K562 (cell line): ENCODE measurements at regions not wholly inside any gene's neighbourhood (a gene's known extent, or its start where the extent isn't known, plus 50 kb on each side); places are given as distances from the start of the nearest gene placed in this dataset.

Source experiments
- ATAC-seq: fragments of 200-7000 bp; cut with Tn5 transposase; 3 replicates; pipeline ENCODE4 v1.9.1; 2020; ENCODE audit warnings: moderate library complexity
- BruUV-seq: library from RNA; stranded (reverse); fragments of 400-500 nt; replicated peaks from 2 replicates; lab custom pipeline; 2021; lab: Mats Ljungman, UMichigan
- CTCF ChIA-PET: fragments of 300-600 bp; formaldehyde crosslinking; extraction: SDS; loops from one replicate; lab custom pipeline; 2021; ENCODE audit warnings: low intra/inter-chr PET ratio; lab: Yijun Ruan, JAX
- POLR2A ChIA-PET: fragments of 300-600, 350-650 bp; sonication (Branson Sonifier 250); formaldehyde crosslinking; extraction: SDS; loops from one replicate; lab custom pipeline; 2021; ENCODE audit warnings: antibody characterized with exemption, inconsistent platforms; lab: Yijun Ruan, JAX
- DNase-seq, 4 experiments: peaks; one replicate each; pipeline versions ENCODE4 v3.0.0 to v3.0.0-alpha.2; 2011 to 2018; ENCODE audit warnings: low spot score in 3 of 4, mixed read lengths in 3 of 4; ENCODE audit errors: extremely low read depth in 1 of 4
- FAIRE-seq: peaks from 2 replicates; lab custom pipeline; 2011; peaks lifted over from hg19 to GRCh38; lab: Jason Lieb, UNC
- H2AFZ ChIP-seq: 2 replicates; pipeline ENCODE4 v1.6.0; 2011; ENCODE audit warnings: low read depth, low read length, control low read depth, inconsistent platforms
- H3K27ac ChIP-seq: fragments of 200-600 bp; 3 replicates; pipeline ENCODE4 v1.8.0; 2011; ENCODE audit warnings: low read depth, mild to moderate bottlenecking, control low read depth, inconsistent platforms, low read length, moderate library complexity, mixed read lengths; ENCODE audit errors: extremely low read depth
- H3K27me3 ChIP-seq, 2 experiments: fragments of 300-600 bp in 1 of 2; 2 replicates in 1 of 2; 3 replicates in 1 of 2; pipeline versions ENCODE4 v1.6.0 to v1.8.0; 2011; ENCODE audit warnings: inconsistent platforms in 2 of 2, low read length in 2 of 2, mild to moderate bottlenecking in 1 of 2, mixed read lengths in 1 of 2, moderate library complexity in 1 of 2; ENCODE audit not compliant: control insufficient read depth in 2 of 2, insufficient read depth in 2 of 2
- H3K36me3 ChIP-seq: fragments of 300-600 bp; 3 replicates; pipeline ENCODE4 v1.8.0; 2011; ENCODE audit warnings: mild to moderate bottlenecking, low read length, inconsistent platforms; ENCODE audit not compliant: control insufficient read depth, insufficient read depth
- H3K4me1 ChIP-seq, 2 experiments: fragments of 200-600 bp in 1 of 2; replicated peaks in 1 of 2; 2 replicates in 1 of 2; 3 replicates in 1 of 2; pipeline versions ENCODE4 v1.5.1 to v1.8.0; 2011; ENCODE audit warnings: inconsistent platforms in 2 of 2, low read length in 2 of 2, mild to moderate bottlenecking in 1 of 2, mixed read lengths in 1 of 2, moderate library complexity in 1 of 2; ENCODE audit not compliant: control insufficient read depth in 2 of 2, insufficient read depth in 2 of 2
- H3K4me2 ChIP-seq: 2 replicates; pipeline ENCODE4 v1.6.1; 2011; ENCODE audit warnings: low read length, control low read depth, inconsistent platforms, mixed read lengths; ENCODE audit not compliant: insufficient read depth
- H3K4me3 ChIP-seq: fragments of 200-600 bp; sonication (generic), shearing (Covaris generic); 2 replicates; pipeline ENCODE4 v1.5.1; 2016; ENCODE audit warnings: control low read depth, inconsistent platforms
- H3K79me2 ChIP-seq: fragments of 200-600 bp; 3 replicates; pipeline ENCODE4 v1.8.0; 2011; ENCODE audit warnings: low read length, inconsistent platforms; ENCODE audit not compliant: control insufficient read depth, insufficient read depth
- H3K9ac ChIP-seq, 2 experiments: 2 replicates each; pipeline versions ENCODE4 v1.6.0 to v1.6.1; 2011; ENCODE audit warnings: low read depth in 2 of 2, low read length in 2 of 2, control low read depth in 1 of 2, inconsistent platforms in 1 of 2, mild to moderate bottlenecking in 1 of 2, mixed read lengths in 1 of 2; ENCODE audit not compliant: insufficient read depth in 1 of 2
- H3K9me1 ChIP-seq: one replicate; pipeline ENCODE4 v1.6.0; 2011; ENCODE audit warnings: inconsistent platforms, mild to moderate bottlenecking, low read length, moderate library complexity; ENCODE audit not compliant: control insufficient read depth, insufficient read depth
- H3K9me3 ChIP-seq: replicated peaks from 2 replicates; pipeline ENCODE4 v1.5.1; 2011; ENCODE audit warnings: low read depth, low read length, inconsistent platforms; ENCODE audit not compliant: control insufficient read depth, insufficient read depth
- H4K20me1 ChIP-seq: replicated peaks from 2 replicates; pipeline ENCODE4 v1.6.1; 2011; ENCODE audit warnings: low read length, inconsistent platforms, mixed read lengths; ENCODE audit not compliant: control insufficient read depth, insufficient read depth
- HNRNPLL ChIP-seq: fragments of 200-400 bp; formaldehyde crosslinking; IDR thresholded peaks from 2 replicates; pipeline ENCODE4 v1.6.1; 2017; ENCODE audit warnings: low read length, low read depth, mild to moderate bottlenecking; ENCODE audit not compliant: poor library complexity, severe bottlenecking
- JUNB ChIP-seq: fragments of 450-650 bp; formaldehyde crosslinking; conservative IDR thresholded peaks from 2 replicates; pipeline ENCODE4 v1.4.0; 2020; ENCODE audit warnings: mild to moderate bottlenecking
- SREBF2 ChIP-seq: sonication (generic); formaldehyde crosslinking; IDR thresholded peaks from 2 replicates; pipeline ENCODE4 v1.4.0; 2020; ENCODE audit warnings: mild to moderate bottlenecking, missing genetic modification reagents
- ZBTB49 ChIP-seq: sonication (generic); formaldehyde crosslinking; IDR thresholded peaks from 2 replicates; pipeline ENCODE4 v1.8.0; 2022; ENCODE audit warnings: missing genetic modification reagents, mild to moderate bottlenecking, borderline replicate concordance
- ZKSCAN8 ChIP-seq: fragments of 200-800 bp; sonication (Bioruptor generic); IDR thresholded peaks from 2 replicates; pipeline ENCODE4 v1.6.1; 2016; ENCODE audit warnings: missing genetic modification characterization, missing compliant biosample characterization
- ZNF174 ChIP-seq: fragments of 250-450 bp; sonication (Bioruptor Pico); IDR thresholded peaks from 2 replicates; pipeline ENCODE4 v1.4.0; 2020; ENCODE audit warnings: mild to moderate bottlenecking
- ZNF398 ChIP-seq: fragments of 250-450 bp; sonication (Bioruptor Pico); IDR thresholded peaks from 2 replicates; pipeline ENCODE4 v1.8.0; 2021; ENCODE audit warnings: moderate library complexity, mild to moderate bottlenecking, inconsistent platforms
- ZNF41 ChIP-seq: fragments of 250-450 bp; sonication (Bioruptor Pico); conservative IDR thresholded peaks from 2 replicates; pipeline ENCODE4 v1.4.0; 2020; ENCODE audit warnings: mild to moderate bottlenecking
- WGBS: fragments of 100-300 bp; shearing (Covaris generic); methylation state at CpG from one replicate; pipeline ENCODE4 v1.1.6; 2016; ENCODE audit warnings: low coverage, mixed read lengths; ENCODE audit not compliant: insufficient coverage; ENCODE audit errors: missing lambda C conversion rate; 5-methylcytosine and 5-hydroxymethylcytosine counted together
- in situ Hi-C: fragments of 300-500 bp; cut with MboI; formaldehyde crosslinking; loops from 4 replicates; pipeline ENCODE4 v1.15.0; 2018; ENCODE audit warnings: inconsistent platforms, mixed read lengths
- intact Hi-C: fragments of 100-400 bp; cut with micrococcal nuclease; formaldehyde crosslinking; loops from 2 replicates; pipeline ENCODE4 v1.14.2; 2022

DNA sequence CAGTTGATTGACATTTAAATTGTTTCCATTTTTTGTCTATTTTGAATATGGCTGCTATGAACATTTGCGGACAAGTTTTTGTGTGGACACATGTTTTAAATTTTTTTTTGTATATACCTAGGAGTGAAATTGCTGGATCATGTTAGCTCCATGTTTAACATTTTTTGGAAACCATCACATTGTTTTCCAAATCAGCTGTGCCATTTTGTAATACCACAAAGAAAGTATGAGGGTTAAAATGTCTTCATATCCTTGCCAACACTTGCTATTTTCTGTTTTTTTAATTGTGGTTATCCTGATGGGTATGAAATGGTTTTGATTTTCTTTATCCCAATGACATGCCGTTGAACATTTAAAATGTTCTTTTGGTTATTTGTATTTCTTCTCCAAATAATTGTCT lies 52.1 kb downstream of the CARTPT start:
- H3K4me2 ChIP-seq = no peak overlapping the region
- in situ Hi-C loops (no loop called here), intact Hi-C loops (no loop called here)
- H3K27me3 ChIP-seq = peaks cover 6 to 10% of the 10 kb centered on the region in 2 experiments; a peak in 4 of 5 replicates
- no peak overlapping the region for H3K27ac ChIP-seq
- no peak overlapping the region for H3K4me3 ChIP-seq
- no peaks in the 10 kb centered on the region for H3K4me1 ChIP-seq
- H3K36me3 ChIP-seq = no peaks in the 10 kb centered on the region
- POLR2A ChIA-PET = no interaction called here
- H3K9me1 ChIP-seq = no peaks in the 10 kb centered on the region
- no peaks in the 10 kb centered on the region for H3K79me2 ChIP-seq
- TF ChIP-seq ZNF41 (CRISPR knock-in tag) (no peak), SREBF2 (CRISPR knock-in tag) (no peak), ZNF398 (CRISPR knock-in tag) (no peak), ZKSCAN8 (CRISPR knock-in tag) (no peak), HNRNPLL (no peak), ZBTB49 (no peak), JUNB (CRISPR knock-in tag) (no peak), ZNF174 (no peak)
- H3K9me3 ChIP-seq = no peaks in the 10 kb centered on the region
- FAIRE-seq = no peak
- no peak overlapping the region for H3K9ac ChIP-seq
- no TSS peak for BruUV-seq
- no peak overlapping the region for H2AFZ ChIP-seq
- no peaks in the 10 kb centered on the region for H4K20me1 ChIP-seq
- DNase-seq = no peak
- ATAC-seq = no peak
- WGBS = 8% methylated on average over 2 of the region's 2 CpGs
- CTCF ChIA-PET = no interaction called here
